Sigmoid colon (tissue), 6 donors: ENCODE measurements at regions not wholly inside any gene's neighbourhood (a gene's known extent, or its start where the extent isn't known, plus 50 kb on each side); places are given as distances from the start of the nearest gene placed in this dataset.
"Not testable (repeated sequence)": the region's sequence is repeated elsewhere in the genome, so short reads cannot be mapped to it uniquely, and the experiment has no call there.

Source experiments
- DNase-seq: peaks from one replicate; pipeline ENCODE4 v3.0.0-alpha.2; 2019
- H3K27ac ChIP-seq, 4 donors: fragments of 200-600 bp; sonication (generic); one replicate each; pipeline ENCODE4 v1.5.1; 2016 to 2019; ENCODE audit warnings: mild to moderate bottlenecking in 1 of 4
- H3K27me3 ChIP-seq, 3 donors: fragments of 200-600 bp; sonication (generic); one replicate each; pipeline ENCODE4 v1.5.1; 2019; ENCODE audit warnings: mild to moderate bottlenecking in 1 of 3
- H3K36me3 ChIP-seq, 4 donors: fragments of 200-600 bp; sonication (generic); one replicate each; pipeline ENCODE4 v1.5.1; 2016 to 2019
- H3K4me1 ChIP-seq, 4 donors: fragments of 200-600 bp; sonication (generic); one replicate each; pipeline ENCODE4 v1.5.1; 2017 to 2019
- H3K4me3 ChIP-seq, 4 donors: fragments of 200-600 bp; sonication (generic); one replicate each; pipeline ENCODE4 v1.5.1; 2017 to 2019; ENCODE audit warnings: mild to moderate bottlenecking in 2 of 4, moderate library complexity in 1 of 4
- H3K9me3 ChIP-seq, 4 donors: fragments of 200-600 bp in 3 of 4; sonication (generic) in 3 of 4; one replicate each; pipeline versions ENCODE4 v1.5.1 to v1.6.1; 2013 to 2019
- CTCF ChIP-seq, 4 experiments: fragments of 450-650 bp in 3 of 4; fragments of 200-600 bp in 1 of 4; IDR thresholded peaks; one replicate each; pipeline ENCODE4 v1.5.1; 2016 to 2019; ENCODE audit warnings: antibody characterized with exemption in 4 of 4, mild to moderate bottlenecking in 3 of 4, moderate library complexity in 2 of 4
- EP300 ChIP-seq, 4 donors: sonication (generic); formaldehyde crosslinking; IDR thresholded peaks; one replicate each; pipeline ENCODE4 v1.6.1; 2017; ENCODE audit warnings: antibody characterized with exemption in 4 of 4
- POLR2A ChIP-seq, 2 donors: fragments of 450-650 bp; IDR thresholded peaks; one replicate each; pipeline ENCODE4 v1.6.1; 2016; ENCODE audit warnings: antibody characterized with exemption in 2 of 2, mild to moderate bottlenecking in 2 of 2, moderate library complexity in 2 of 2
- POLR2AphosphoS5 ChIP-seq, 4 donors: sonication (generic); formaldehyde crosslinking; IDR thresholded peaks; one replicate each; pipeline ENCODE4 v1.6.1; 2017; ENCODE audit warnings: antibody characterized with exemption in 4 of 4
- WGBS, 2 donors: extraction: QIAGEN DNeasy Blood & Tissue Kit; methylation state at CpG; one replicate each; pipeline ENCODE4 v1.1.7; 2013; 5-methylcytosine and 5-hydroxymethylcytosine counted together
- intact Hi-C: fragments of 100-400 bp; cut with DNase I; formaldehyde crosslinking; loops from one replicate; pipeline ENCODE4 v1.15.1; 2023
- donor health status: healthy with polysubstance abuse.
- donor health status: healthy.

DNA sequence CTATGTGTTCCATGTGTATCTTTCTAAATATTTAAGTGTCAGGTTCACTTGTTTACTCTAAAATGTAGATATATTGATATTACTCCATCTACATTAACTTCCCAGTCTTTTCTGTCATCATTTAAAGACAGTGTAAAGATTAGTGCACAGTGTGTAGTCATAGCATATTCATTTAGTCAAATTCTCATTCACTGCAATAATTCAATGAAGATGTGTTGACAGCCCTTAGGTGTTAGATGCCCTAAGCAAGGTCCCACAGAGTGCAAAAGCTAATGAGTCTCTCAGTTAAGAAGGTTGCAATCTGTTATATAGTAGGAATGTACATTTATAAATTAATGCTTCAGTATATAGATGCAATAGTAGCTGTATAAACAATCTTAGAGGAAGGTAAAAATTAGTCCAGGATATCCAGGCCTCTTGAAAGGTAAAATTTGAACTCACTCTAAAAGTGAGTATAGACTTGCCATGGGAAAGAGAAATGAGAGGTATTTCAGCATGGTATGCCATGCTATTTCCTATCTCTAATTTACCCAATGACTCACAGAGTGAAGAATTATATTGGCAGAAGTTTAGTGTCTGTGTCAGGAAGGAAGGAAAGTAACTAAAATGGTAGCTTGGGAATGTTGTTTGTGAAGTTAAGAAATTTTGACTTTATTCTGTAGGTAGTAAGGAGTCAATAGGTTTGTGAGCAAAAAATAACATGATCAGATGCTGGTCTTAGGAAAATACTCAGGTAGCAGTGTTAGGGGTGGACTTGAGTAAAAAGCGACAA lies 969.9 kb upstream of the CITED2 start:
- no peak for TF ChIP-seq EP300 (IDR thresholded peaks at IDR 0.05)
- no peak for TF ChIP-seq POLR2A (IDR thresholded peaks at IDR 0.05)
- no peak for TF ChIP-seq CTCF (IDR thresholded peaks at IDR 0.05)
- TF ChIP-seq POLR2AphosphoS5 (IDR thresholded peaks at IDR 0.05) = no peak
- no peak overlapping the region for H3K4me3 ChIP-seq
- DNase-seq = no peak
- no peaks in the 10 kb centered on the region for H3K27me3 ChIP-seq
- H3K27ac ChIP-seq = no peak overlapping the region
- intact Hi-C loops = no loop called here
- H3K4me1 ChIP-seq = peaks cover 0 to 14% (median 10%) of the 10 kb centered on the region in 4 donors
- no peaks in the 10 kb centered on the region for H3K9me3 ChIP-seq
- no peaks in the 10 kb centered on the region for H3K36me3 ChIP-seq
- WGBS, 2 donors = 97 to 98% methylated on average over 1 of the region's 1 CpG

GRCh38 chr6:140343128-140343527 lies 968.7 kb upstream of the CITED2 start:
- Histone ChIP-seq H3K27me3 (no peaks in the 10 kb centered on the region), H3K27ac (no peak overlapping the region), H3K9me3 (no peaks in the 10 kb centered on the region), H3K4me3 (no peak overlapping the region), H3K4me1 (peaks cover 0 to 14% (median 10%) of the 10 kb centered on the region in 4 donors), H3K36me3 (no peaks in the 10 kb centered on the region)
- intact Hi-C loops = no loop called here
- DNase-seq = no peak
- TF ChIP-seq CTCF (IDR thresholded peaks at IDR 0.05) = no peak
- no peak for TF ChIP-seq POLR2AphosphoS5 (IDR thresholded peaks at IDR 0.05)
- TF ChIP-seq POLR2A (IDR thresholded peaks at IDR 0.05) = no peak
- TF ChIP-seq EP300 (IDR thresholded peaks at IDR 0.05) = no peak
- 61 to 83% methylated on average over 2 of the region's 2 CpGs for WGBS, 2 donors

DNA sequence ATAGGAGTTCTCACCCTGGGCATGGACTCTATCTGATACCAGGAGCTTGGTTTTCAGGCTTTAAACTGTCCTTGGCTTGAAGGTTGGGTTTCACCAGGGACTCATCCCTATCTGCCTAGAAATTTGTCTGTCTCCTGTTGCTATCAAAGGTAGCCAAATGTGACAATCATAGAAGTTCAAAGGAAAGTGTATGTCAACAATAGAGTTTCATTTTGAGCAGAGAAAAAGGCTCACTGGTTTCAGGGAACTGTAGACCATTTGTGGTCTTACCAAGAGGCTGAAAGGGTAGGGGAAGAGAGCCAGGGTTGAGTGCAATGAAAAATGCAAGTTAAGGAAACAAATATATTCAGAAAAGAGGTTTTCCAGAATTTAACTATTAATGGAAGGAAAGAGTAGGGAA lies 966.8 kb upstream of the CITED2 start:
- Histone ChIP-seq H3K4me3 (no peak overlapping the region), H3K36me3 (no peaks in the 10 kb centered on the region), H3K9me3 (no peaks in the 10 kb centered on the region), H3K27ac (no peak overlapping the region), H3K4me1 (peaks cover 0 to 12% (median 7%) of the 10 kb centered on the region in 4 donors), H3K27me3 (no peaks in the 10 kb centered on the region)
- DNase-seq = no peak
- TF ChIP-seq POLR2A (IDR thresholded peaks at IDR 0.05) = no peak
- intact Hi-C loops = no loop called here

DNA sequence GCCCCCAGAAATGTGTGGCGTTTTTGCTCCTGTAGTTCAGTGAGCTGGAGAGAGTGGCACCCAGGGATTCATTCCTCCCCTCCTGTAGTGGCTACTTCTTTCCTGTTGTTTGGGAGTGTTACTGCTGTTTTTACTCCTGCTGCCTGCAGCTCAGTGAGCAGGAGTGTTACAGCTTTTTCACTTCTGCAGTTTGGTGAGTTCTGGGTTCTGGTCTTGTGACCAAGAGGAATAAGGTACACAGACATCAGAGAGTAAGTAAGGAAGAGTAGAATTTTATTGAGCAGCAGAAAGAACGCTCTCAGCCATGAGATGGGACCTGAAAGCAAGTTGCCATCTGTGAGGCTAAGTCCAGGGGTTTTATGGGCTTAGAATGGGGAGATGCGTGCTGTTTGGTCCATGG lies 966.3 kb upstream of the CITED2 start:
- intact Hi-C loops = no loop called here

DNA sequence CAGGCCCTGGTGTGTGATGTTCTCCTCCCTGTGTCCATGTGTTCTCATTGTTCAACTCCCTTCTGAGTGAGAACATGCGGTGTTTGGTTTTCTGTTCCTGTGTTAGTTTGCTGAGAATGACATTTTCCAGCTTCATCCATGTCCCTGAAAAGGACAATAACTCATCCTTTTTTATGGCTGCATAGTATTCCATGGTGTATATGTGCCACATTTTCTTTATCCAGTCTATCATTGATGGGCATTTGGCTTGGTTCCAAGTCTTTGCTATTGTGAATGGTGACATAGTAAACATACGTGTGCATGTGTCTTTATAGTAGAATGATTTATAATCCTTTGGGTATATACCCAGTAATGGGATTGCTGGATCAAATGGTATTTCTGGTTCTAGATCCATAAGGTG lies 964.6 kb upstream of the CITED2 start:
- DNase-seq, intact Hi-C loops, H3K4me1 ChIP-seq, H3K9me3 ChIP-seq, H3K4me3 ChIP-seq, H3K27me3 ChIP-seq, H3K36me3 ChIP-seq, H3K27ac ChIP-seq: not testable (repeated sequence)
- 87 to 97% methylated on average over 2 of the region's 2 CpGs for WGBS, 2 donors

More for the DNA sequence above, 966.3 kb upstream of the CITED2 start:
- DNase-seq = no peak
- Histone ChIP-seq H3K36me3 (no peaks in the 10 kb centered on the region), H3K9me3 (no peaks in the 10 kb centered on the region), H3K27ac (no peak overlapping the region), H3K4me1 (peaks cover 0 to 8% (median 5%) of the 10 kb centered on the region in 4 donors), H3K27me3 (no peaks in the 10 kb centered on the region), H3K4me3 (no peak overlapping the region)
- WGBS, 2 donors = 86 to 87% methylated on average over 3 of the region's 3 CpGs
- TF ChIP-seq CTCF (IDR thresholded peaks at IDR 0.05) = no peak

DNA sequence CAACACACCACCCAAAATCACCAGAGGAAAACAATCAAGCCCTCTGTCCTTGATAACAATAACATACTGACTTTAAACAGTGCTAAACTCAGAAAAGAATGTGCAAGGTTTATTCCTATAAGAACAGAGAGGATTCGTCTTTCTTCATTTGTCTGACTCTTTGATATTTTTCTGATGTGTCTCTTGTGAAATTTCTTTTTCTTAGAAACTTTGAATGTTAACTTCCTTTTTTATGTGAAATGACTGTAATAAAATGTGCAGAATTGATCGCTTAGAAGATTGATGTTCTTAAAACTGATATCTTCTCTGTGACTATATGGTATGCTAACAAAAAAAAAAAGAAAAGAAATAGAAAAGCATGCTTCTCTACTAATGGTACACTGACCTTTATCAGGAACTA lies 947.4 kb upstream of the CITED2 start:
- WGBS, 2 donors = 60 to 76% methylated on average over 2 of the region's 2 CpGs
- no peak for TF ChIP-seq POLR2AphosphoS5 (IDR thresholded peaks at IDR 0.05)
- no peak for TF ChIP-seq CTCF (IDR thresholded peaks at IDR 0.05)
- no peak for TF ChIP-seq EP300 (IDR thresholded peaks at IDR 0.05)
- TF ChIP-seq POLR2A (IDR thresholded peaks at IDR 0.05) = no peak
- no peaks in the 10 kb centered on the region for H3K27me3 ChIP-seq
- no peak for DNase-seq
- intact Hi-C loops = no loop called here
- no peak overlapping the region for H3K27ac ChIP-seq
- H3K9me3 ChIP-seq = no peaks in the 10 kb centered on the region
- H3K36me3 ChIP-seq = no peaks in the 10 kb centered on the region
- no peak overlapping the region for H3K4me3 ChIP-seq
- peaks cover 0 to 33% (median 17%) of the 10 kb centered on the region in 4 donors for H3K4me1 ChIP-seq
